H1 (cell line): ENCODE measurements at regions not wholly inside any gene's neighbourhood (a gene's known extent, or its start where the extent isn't known, plus 50 kb on each side); places are given as distances from the start of the nearest gene placed in this dataset.

Experiments
- CTCF ChIA-PET: fragments of 300-600 bp; sonication (Branson Sonifier 250); formaldehyde crosslinking; loops from one replicate; lab custom pipeline; 2021; ENCODE audit not compliant: partially characterized antibody; lab: Charles Lee
- POLR2A ChIA-PET: fragments of 300-600 bp; sonication (Branson Sonifier 250); formaldehyde crosslinking; loops from one replicate; lab custom pipeline; 2021; ENCODE audit warnings: inconsistent platforms; ENCODE audit not compliant: partially characterized antibody; lab: Charles Lee
- DNase-seq, 2 experiments: peaks; one replicate each; pipeline versions ENCODE4 v3.0.0 to v3.0.0-alpha.2; 2010 to 2022; ENCODE audit warnings: low spot score in 2 of 2, low read depth in 1 of 2, mixed read lengths in 1 of 2
- FAIRE-seq: peaks from 2 replicates; lab custom pipeline; 2011; peaks lifted over from hg19 to GRCh38; lab: Jason Lieb, UNC
- H2AFZ ChIP-seq: 2 replicates; pipeline ENCODE4 v1.8.1; 2012; ENCODE audit warnings: low read length, inconsistent platforms
- H2AK5ac ChIP-seq: 2 replicates; pipeline ENCODE4 v1.6.1; 2013; ENCODE audit warnings: low read depth, low read length
- H2BK120ac ChIP-seq: replicated peaks from 2 replicates; pipeline ENCODE3; 2013; ENCODE audit warnings: low read depth, low read length, inconsistent platforms
- H2BK12ac ChIP-seq: 2 replicates; pipeline ENCODE4 v1.6.1; 2013; ENCODE audit warnings: low read depth, low read length
- H2BK15ac ChIP-seq: 2 replicates; pipeline ENCODE4 v1.6.1; 2013; ENCODE audit warnings: low read length
- H2BK20ac ChIP-seq: 2 replicates; pipeline ENCODE4 v1.6.1; 2013; ENCODE audit warnings: low read length
- H2BK5ac ChIP-seq: 2 replicates; pipeline ENCODE4 v1.6.1; 2013; ENCODE audit warnings: low read depth, low read length
- H3K14ac ChIP-seq: 2 replicates; pipeline ENCODE4 v1.6.1; 2013; ENCODE audit warnings: inconsistent platforms; ENCODE audit not compliant: insufficient read length
- H3K18ac ChIP-seq: 2 replicates; pipeline ENCODE4 v1.6.1; 2013; ENCODE audit warnings: low read length; ENCODE audit errors: extremely low read depth
- H3K23ac ChIP-seq: 2 replicates; pipeline ENCODE4 v1.6.1; 2013; ENCODE audit warnings: inconsistent platforms; ENCODE audit not compliant: insufficient read length
- H3K23me2 ChIP-seq: 2 replicates; pipeline ENCODE4 v1.6.1; 2013; ENCODE audit warnings: low read depth, low read length
- H3K27ac ChIP-seq: 2 replicates; pipeline ENCODE4 v1.6.1; 2011; ENCODE audit warnings: low read depth, low read length, inconsistent platforms
- H3K27me3 ChIP-seq, 4 experiments: replicated peaks in 1 of 4; 1 replicate in 1 of 4; 2 replicates in 3 of 4; pipeline versions ENCODE4 v1.6.1 to v1.8.1; 2011 to 2013; ENCODE audit warnings: low read length in 3 of 4, mild to moderate bottlenecking in 3 of 4, inconsistent platforms in 2 of 4, mixed read lengths in 2 of 4, moderate library complexity in 1 of 4; ENCODE audit not compliant: control insufficient read depth in 3 of 4, insufficient read depth in 3 of 4; ENCODE audit errors: extremely low read depth in 1 of 4
- H3K36me3 ChIP-seq, 4 experiments: 2 replicates each; pipeline versions ENCODE4 v1.6.1 to v1.8.1; 2011 to 2013; ENCODE audit warnings: mild to moderate bottlenecking in 4 of 4, low read length in 3 of 4, moderate library complexity in 2 of 4, control low read depth in 1 of 4, inconsistent platforms in 1 of 4; ENCODE audit not compliant: insufficient read depth in 4 of 4, control insufficient read depth in 2 of 4
- H3K4ac ChIP-seq: replicated peaks from 2 replicates; pipeline ENCODE3; 2013; ENCODE audit warnings: low read length, low read depth, mixed read lengths, inconsistent platforms; ENCODE audit not compliant: insufficient read length
- H3K4me1 ChIP-seq, 4 experiments: replicated peaks in 1 of 4; 1 replicate in 1 of 4; 2 replicates in 3 of 4; pipeline versions ENCODE4 v1.6.1 to v1.8.1; 2011 to 2013; ENCODE audit warnings: low read length in 3 of 4, inconsistent platforms in 2 of 4, mixed read lengths in 1 of 4; ENCODE audit not compliant: insufficient read depth in 4 of 4, control insufficient read depth in 3 of 4
- H3K4me2 ChIP-seq, 2 experiments: 2 replicates each; pipeline versions ENCODE4 v1.6.1 to v1.8.1; 2011 to 2013; ENCODE audit warnings: low read depth in 2 of 2, low read length in 2 of 2, control low read depth in 1 of 2, inconsistent platforms in 1 of 2, mild to moderate bottlenecking in 1 of 2; ENCODE audit not compliant: insufficient read depth in 1 of 2
- H3K4me3 ChIP-seq, 4 experiments: fragments of 200-600, 300-600 bp in 1 of 4; sonication (generic), shearing (Covaris generic), sonication (Bioruptor Twin) in 1 of 4; 2 replicates each; pipeline versions ENCODE4 v1.5.1 to v1.8.1; 2011 to 2016; ENCODE audit warnings: low read length in 4 of 4, low read depth in 3 of 4, control low read depth in 2 of 4, inconsistent platforms in 2 of 4, mild to moderate bottlenecking in 2 of 4, mixed read lengths in 1 of 4, moderate library complexity in 1 of 4; ENCODE audit not compliant: insufficient read depth in 2 of 4; ENCODE audit errors: extremely low read depth in 1 of 4
- H3K56ac ChIP-seq: replicated peaks from 2 replicates; pipeline ENCODE3; 2013; ENCODE audit warnings: low read depth, mild to moderate bottlenecking, mixed read lengths, low read length, inconsistent platforms; ENCODE audit not compliant: insufficient read length
- H3K79me1 ChIP-seq: 2 replicates; pipeline ENCODE4 v1.6.1; 2013; ENCODE audit warnings: low read depth, low read length, control low read depth
- H3K79me2 ChIP-seq, 2 experiments: 2 replicates each; pipeline versions ENCODE4 v1.6.1 to v1.8.1; 2012 to 2013; ENCODE audit warnings: low read length in 2 of 2, mild to moderate bottlenecking in 2 of 2, inconsistent platforms in 1 of 2; ENCODE audit not compliant: insufficient read depth in 2 of 2, control insufficient read depth in 1 of 2
- H3K9ac ChIP-seq, 4 experiments: replicated peaks in 1 of 4; 1 replicate in 1 of 4; 2 replicates in 3 of 4; pipeline versions ENCODE4 v1.6.1 to v1.8.1; 2011 to 2013; ENCODE audit warnings: low read depth in 3 of 4, low read length in 3 of 4, control low read depth in 2 of 4, mild to moderate bottlenecking in 2 of 4, moderate library complexity in 2 of 4, inconsistent platforms in 1 of 4; ENCODE audit errors: extremely low read depth in 1 of 4
- H3K9me3 ChIP-seq, 2 experiments: 2 replicates each; pipeline versions ENCODE4 v1.6.1 to v1.8.1; 2012 to 2013; ENCODE audit warnings: mild to moderate bottlenecking in 2 of 2, moderate library complexity in 2 of 2, control low read depth in 1 of 2, inconsistent platforms in 1 of 2, low read depth in 1 of 2, low read length in 1 of 2, mixed read lengths in 1 of 2; ENCODE audit not compliant: insufficient read depth in 2 of 2
- H4K20me1 ChIP-seq, 2 experiments: replicated peaks in 1 of 2; 2 replicates each; pipeline versions ENCODE3 to v1.8.1; 2011 to 2013; ENCODE audit warnings: inconsistent platforms in 2 of 2, low read length in 2 of 2, mild to moderate bottlenecking in 1 of 2; ENCODE audit not compliant: insufficient read depth in 2 of 2, control insufficient read depth in 1 of 2
- H4K5ac ChIP-seq: 2 replicates; pipeline ENCODE4 v1.6.1; 2013; ENCODE audit warnings: low read length, low read depth, mixed read lengths, inconsistent platforms; ENCODE audit not compliant: insufficient read length
- H4K8ac ChIP-seq: 2 replicates; pipeline ENCODE4 v1.8.0; 2013; ENCODE audit warnings: mild to moderate bottlenecking, moderate library complexity, low read length, inconsistent platforms; ENCODE audit not compliant: insufficient read depth; ENCODE audit errors: extremely low read depth
- H4K91ac ChIP-seq: replicated peaks from 2 replicates; pipeline ENCODE3; 2013; ENCODE audit warnings: low read length, mixed read lengths, inconsistent platforms; ENCODE audit not compliant: insufficient read length
- ASH2L ChIP-seq: fragments of 200-600, 300-600 bp; sonication (generic); IDR thresholded peaks from one replicate; pipeline ENCODE4 v1.7.1; 2017; ENCODE audit warnings: low read length
- ATF2 ChIP-seq: IDR thresholded peaks from 2 replicates; pipeline ENCODE4 v1.6.1; 2012; ENCODE audit warnings: low read length, inconsistent platforms
- CBX8 ChIP-seq: fragments of 300-800, 300-1000 bp; sonication (generic); IDR thresholded peaks from 2 replicates; pipeline ENCODE4 v1.7.1; 2016; ENCODE audit warnings: low read depth, low read length, borderline replicate concordance
- CREB1 ChIP-seq: IDR thresholded peaks from 2 replicates; pipeline ENCODE4 v1.6.1; 2012; ENCODE audit warnings: inconsistent platforms
- MAFK ChIP-seq: IDR thresholded peaks from 2 replicates; pipeline ENCODE4 v1.6.1; 2012; ENCODE audit warnings: low read depth, mild to moderate bottlenecking, improper control_type of control experiment, low read length
- MAX ChIP-seq: IDR thresholded peaks from 2 replicates; pipeline ENCODE4 v1.6.1; 2012; ENCODE audit warnings: inconsistent platforms
- POU5F1 ChIP-seq: IDR thresholded peaks from 2 replicates; pipeline ENCODE4 v1.6.1; 2011; ENCODE audit warnings: low read depth, mild to moderate bottlenecking, low read length, moderate library complexity
- RNF2 ChIP-seq: fragments of 200-900, 300-1000 bp; sonication (generic); IDR thresholded peaks from 2 replicates; pipeline ENCODE4 v1.7.1; 2016; ENCODE audit warnings: borderline replicate concordance, low read depth, mild to moderate bottlenecking, antibody characterized with exemption, low read length; ENCODE audit not compliant: poor library complexity, severe bottlenecking; ENCODE audit errors: missing control alignments
- SIN3A ChIP-seq, 2 experiments: IDR thresholded peaks in 1 of 2; conservative IDR thresholded peaks in 1 of 2; 2 replicates each; pipeline ENCODE4 v1.6.1; 2011 to 2012; ENCODE audit warnings: low read length in 2 of 2, improper control_type of control experiment in 1 of 2, low read depth in 1 of 2, mild to moderate bottlenecking in 1 of 2
- SIRT6 ChIP-seq: IDR thresholded peaks from one replicate; pipeline ENCODE4 v1.7.1; 2012; ENCODE audit warnings: low read length, inconsistent platforms
- SP2 ChIP-seq: IDR thresholded peaks from 2 replicates; pipeline ENCODE4 v1.6.1; 2012; ENCODE audit warnings: mild to moderate bottlenecking, low read length, inconsistent platforms
- USF2 ChIP-seq: IDR thresholded peaks from 2 replicates; pipeline ENCODE4 v1.6.1; 2011; ENCODE audit warnings: low read length, improper control_type of control experiment
- WGBS, 2 experiments: shearing (Covaris generic) in 1 of 2; methylation state at CpG; one replicate each; pipeline versions ENCODE4 v1.1.6 to v1.1.7; 2013 to 2015; ENCODE audit warnings: low lambda C conversion rate in 2 of 2, mixed read lengths in 2 of 2, inconsistent platforms in 1 of 2, low coverage in 1 of 2, missing lambda C conversion rate in 1 of 2; ENCODE audit not compliant: insufficient replicate concordance in 2 of 2, insufficient coverage in 1 of 2, insufficient read length in 1 of 2; ENCODE audit errors: extremely low coverage in 1 of 2, missing lambda C conversion rate in 1 of 2; 5-methylcytosine and 5-hydroxymethylcytosine counted together

- Histone ChIP-seq H4K5ac (no peak overlapping the region), H4K91ac (no peak overlapping the region), H3K79me1 (no peaks in the 10 kb centered on the region), H4K20me1 (no peaks in the 10 kb centered on the region)
- no peak for TF ChIP-seq MAX
- TF ChIP-seq CBX8: no peak
- TF ChIP-seq POU5F1: no peak
- no peak for TF ChIP-seq USF2
- TF ChIP-seq ATF2: no peak
- TF ChIP-seq RNF2: no peak
- no peak for TF ChIP-seq SIRT6
- no peak for TF ChIP-seq MAFK
- no peak for TF ChIP-seq SIN3A (conservative IDR thresholded peaks at IDR 0.05 in 1 of 2, IDR thresholded peaks at IDR 0.05 in 1 of 2; ENCODE audit: low read depth in 1 of 2, low read length in 2 of 2)
- no peak for TF ChIP-seq CREB1
- no peak for TF ChIP-seq ASH2L
- TF ChIP-seq SP2: no peak
- TF ChIP-seq, all 59 proteins: peak for 0
- Histone ChIP-seq H3K4me2 (no peak overlapping the region), H3K4ac (no peak overlapping the region), H3K23ac (no peak overlapping the region), H4K8ac (no peak overlapping the region), H3K56ac (no peak overlapping the region), H3K23me2 (no peaks in the 10 kb centered on the region; the same call in 1 of the 2 replicates), H2BK5ac (no peak overlapping the region), H3K27ac (no peak overlapping the region), H2AK5ac (no peak overlapping the region), H2AFZ (no peak overlapping the region), H3K18ac (no peak overlapping the region), H3K14ac (no peak overlapping the region), H3K9me3 (no peaks in the 10 kb centered on the region), H3K9ac (no peak overlapping the region), H3K4me3 (no peak overlapping the region), H2BK120ac (no peak overlapping the region), H3K27me3 (no peaks in the 10 kb centered on the region), H3K4me1 (peaks cover 0 to 2% (median 0%) of the 10 kb centered on the region in 4 experiments; a peak in 1 of 7 replicates), H2BK12ac (no peak overlapping the region), H3K79me2 (no peaks in the 10 kb centered on the region), H3K36me3 (no peaks in the 10 kb centered on the region), H2BK15ac (no peak overlapping the region), H2BK20ac (no peak overlapping the region)
- POLR2A ChIA-PET: no interaction called here
- CTCF ChIA-PET: no interaction called here
- FAIRE-seq (no peak), DNase-seq (no peak)
- 88% methylated on average over 2 of the region's 2 CpGs; no CpG with 5 or more reads in 1 of the 2 experiments for WGBS, 2 experiments
These were observed 771.2 kb upstream of the SALL3 start for GRCh38 chr18:78208461-78208860.
